Transverse colon (tissue), 4 donors: ENCODE measurements at regions not wholly inside any gene's neighbourhood (a gene's known extent, or its start where the extent isn't known, plus 50 kb on each side); places are given as distances from the start of the nearest gene placed in this dataset.

Experiments used
- DNase-seq: peaks from one replicate; pipeline ENCODE4 v3.0.0-alpha.2; 2019
- H3K27ac ChIP-seq, 4 donors: fragments of 200-600 bp; sonication (generic); 2 replicates each; pipeline ENCODE4 v1.5.1; 2016 to 2018; ENCODE audit warnings: inconsistent platforms in 4 of 4
- H3K27me3 ChIP-seq: fragments of 200-600 bp; sonication (generic); 2 replicates; pipeline ENCODE4 v1.5.1; 2017; ENCODE audit warnings: inconsistent platforms
- H3K36me3 ChIP-seq, 4 donors: fragments of 200-600 bp; sonication (generic); 2 replicates each; pipeline ENCODE4 v1.5.1; 2017 to 2019; ENCODE audit warnings: inconsistent platforms in 4 of 4
- H3K4me1 ChIP-seq, 4 donors: fragments of 200-600 bp; sonication (generic); 2 replicates each; pipeline ENCODE4 v1.5.1; 2017 to 2020; ENCODE audit warnings: inconsistent platforms in 4 of 4
- H3K4me3 ChIP-seq, 4 donors: fragments of 200-600 bp; sonication (generic); 1 replicate in 1 of 4; 2 replicates in 3 of 4; pipeline versions ENCODE4 v1.5.1 to v1.6.1; 2017 to 2019; ENCODE audit warnings: inconsistent platforms in 4 of 4
- H3K9me3 ChIP-seq, 2 donors: fragments of 200-600 bp; sonication (generic); 2 replicates each; pipeline ENCODE4 v1.5.1; 2017 to 2019; ENCODE audit warnings: inconsistent platforms in 2 of 2
- CTCF ChIP-seq, 5 experiments: fragments of 200-600 bp in 3 of 5; fragments of 450-650 bp in 2 of 5; sonication (generic) in 3 of 5; IDR thresholded peaks; 1 replicate in 2 of 5; 2 replicates in 3 of 5; pipeline ENCODE4 v1.5.1; 2016 to 2017; ENCODE audit warnings: antibody characterized with exemption in 5 of 5, inconsistent platforms in 3 of 5, mild to moderate bottlenecking in 2 of 5, moderate library complexity in 1 of 5
- EP300 ChIP-seq: sonication (generic); formaldehyde crosslinking; IDR thresholded peaks from one replicate; pipeline ENCODE4 v1.6.1; 2017; ENCODE audit warnings: antibody characterized with exemption, low read depth
- POLR2A ChIP-seq: fragments of 450-650 bp; IDR thresholded peaks from one replicate; pipeline ENCODE4 v1.6.1; 2016; ENCODE audit warnings: antibody characterized with exemption, mild to moderate bottlenecking, moderate library complexity
- POLR2AphosphoS5 ChIP-seq, 3 donors: sonication (generic); formaldehyde crosslinking; IDR thresholded peaks; one replicate each; pipeline ENCODE4 v1.6.1; 2016; ENCODE audit warnings: antibody characterized with exemption in 3 of 3
- WGBS, 2 donors: methylation state at CpG; one replicate each; pipeline ENCODE4 v1.1.5; 2018; ENCODE audit warnings: low coverage in 1 of 2; 5-methylcytosine and 5-hydroxymethylcytosine counted together
- in situ Hi-C, 4 donors: fragments of 200-750 bp; cut with MboI; loops; one replicate each; pipeline versions ENCODE4 v1.15.0 to v1.15.1; 2017; ENCODE audit warnings: low sequenced_read_pairs in 3 of 4, low pct_ligation_motif_present in 1 of 4, low pct_unique_long_range_greater_than_20kb in 1 of 4
- intact Hi-C: fragments of 100-400 bp; cut with DNase I; formaldehyde crosslinking; loops from one replicate; pipeline ENCODE4 v1.15.1; 2023; ENCODE audit warnings: low total_unique reads

GRCh38 chr3:163045945-163046344 is 1549.3 kb downstream of the OTOL1 start:
- H3K4me1 ChIP-seq = no peaks in the 10 kb centered on the region
- TF ChIP-seq CTCF (IDR thresholded peaks at IDR 0.05) (no peak), POLR2AphosphoS5 (IDR thresholded peaks at IDR 0.05) (no peak), EP300 (no peak), POLR2A (no peak)
- H3K27me3 ChIP-seq = no peaks in the 10 kb centered on the region
- in situ Hi-C loops (no loop called here), intact Hi-C loops (no loop called here)
- H3K9me3 ChIP-seq = no peaks in the 10 kb centered on the region
- H3K36me3 ChIP-seq = no peaks in the 10 kb centered on the region
- 75 to 85% methylated on average over 1 to 2 of the region's 2 CpGs for WGBS, 2 donors
- DNase-seq = no peak
- no peak overlapping the region for H3K27ac ChIP-seq
- no peak overlapping the region for H3K4me3 ChIP-seq

- no peak overlapping the region for H3K4me3 ChIP-seq
- H3K36me3 ChIP-seq = no peaks in the 10 kb centered on the region
- in situ Hi-C loops = no loop called here
- H3K4me1 ChIP-seq = no peaks in the 10 kb centered on the region
- WGBS, 2 donors = no CpG with 5 or more reads among the region's 1 CpG
- no peaks in the 10 kb centered on the region for H3K27me3 ChIP-seq
- no peaks in the 10 kb centered on the region for H3K9me3 ChIP-seq
- intact Hi-C loops = no loop called here
- TF ChIP-seq POLR2AphosphoS5 (IDR thresholded peaks at IDR 0.05) (no peak), CTCF (IDR thresholded peaks at IDR 0.05) (no peak), POLR2A (no peak)
- H3K27ac ChIP-seq = no peak overlapping the region
- DNase-seq = no peak
Observed at GRCh38 chr3:163048881-163049280, 1552.3 kb downstream of the OTOL1 start.

- H3K4me3 ChIP-seq = no peak overlapping the region
- peak; percentile 14 for DNase-seq
- H3K9me3 ChIP-seq = no peaks in the 10 kb centered on the region
- H3K36me3 ChIP-seq = no peaks in the 10 kb centered on the region
- in situ Hi-C loops (no loop called here), intact Hi-C loops (no loop called here)
- no peak overlapping the region for H3K27ac ChIP-seq
- H3K27me3 ChIP-seq = no peaks in the 10 kb centered on the region
- TF ChIP-seq EP300 (no peak), CTCF (IDR thresholded peaks at IDR 0.05) (peak; percentile 18 to 47 (median 27)), POLR2A (no peak), POLR2AphosphoS5 (IDR thresholded peaks at IDR 0.05) (no peak)
- H3K4me1 ChIP-seq = peaks cover 0 to 4% (median 0%) of the 10 kb centered on the region in 4 donors
- WGBS, 2 donors = 18 to 33% methylated on average over 2 of the region's 2 CpGs
Observed at GRCh38 chr3:163056874-163057497, 1560.4 kb downstream of the OTOL1 start.

GRCh38 chr3:163058031-163058854 is 1561.6 kb downstream of the OTOL1 start:
- in situ Hi-C loops = no loop called here
- Histone ChIP-seq H3K36me3 (no peaks in the 10 kb centered on the region), H3K4me1 (peaks cover 0 to 4% (median 0%) of the 10 kb centered on the region in 4 donors), H3K27ac (peak overlapping the region in 2 of 4 donors; percentile 31 to 55), H3K9me3 (no peaks in the 10 kb centered on the region), H3K4me3 (no peak overlapping the region), H3K27me3 (no peaks in the 10 kb centered on the region)
- DNase-seq = no peak
- TF ChIP-seq POLR2AphosphoS5 (IDR thresholded peaks at IDR 0.05) = no peak
- no peak for TF ChIP-seq EP300
- no peak for TF ChIP-seq CTCF (IDR thresholded peaks at IDR 0.05)
- no peak for TF ChIP-seq POLR2A
- WGBS, 2 donors = 59 to 61% methylated on average over 8 to 11 of the region's 11 CpGs
- intact Hi-C loops = no loop called here
